Ovary (tissue), 7 donors: ENCODE measurements at regions not wholly inside any gene's neighbourhood (a gene's known extent, or its start where the extent isn't known, plus 50 kb on each side); places are given as distances from the start of the nearest gene placed in this dataset.

Experiments
- DNase-seq, 5 donors: peaks; one replicate each; pipeline ENCODE4 v3.0.0-alpha.2; 2019 to 2020
- H3K27ac ChIP-seq, 2 donors: fragments of 200-600 bp; one replicate each; pipeline versions ENCODE4 v1.5.1 to v1.8.0; 2019 to 2022
- H3K27me3 ChIP-seq: fragments of 200-600 bp; one replicate; pipeline ENCODE4 v1.8.0; 2022
- H3K36me3 ChIP-seq: fragments of 200-600 bp; sonication (generic); one replicate; pipeline ENCODE4 v1.5.1; 2019
- H3K4me1 ChIP-seq: one replicate; pipeline ENCODE4 v1.8.1; 2013; ENCODE audit warnings: mild to moderate bottlenecking, moderate library complexity; ENCODE audit not compliant: insufficient read depth
- H3K4me3 ChIP-seq: fragments of 200-600 bp; sonication (generic); one replicate; pipeline ENCODE4 v1.5.1; 2017
- H3K9me3 ChIP-seq, 2 donors: fragments of 200-600 bp in 1 of 2; sonication (generic) in 1 of 2; one replicate each; pipeline versions ENCODE4 v1.5.1 to v1.8.1; 2013 to 2019; ENCODE audit warnings: mild to moderate bottlenecking in 1 of 2, moderate library complexity in 1 of 2
- EP300 ChIP-seq: sonication (generic); formaldehyde crosslinking; IDR thresholded peaks from one replicate; pipeline ENCODE4 v1.6.1; 2017; ENCODE audit warnings: antibody characterized with exemption
- POLR2A ChIP-seq: fragments of 450-650 bp; IDR thresholded peaks from one replicate; pipeline ENCODE4 v1.6.1; 2017; ENCODE audit warnings: antibody characterized with exemption, mild to moderate bottlenecking, moderate library complexity
- WGBS, 3 donors: extraction: QIAGEN DNeasy Blood & Tissue Kit in 1 of 3; methylation state at CpG; one replicate each; pipeline versions ENCODE4 v1.1.5 to v1.1.7; 2013 to 2017; 5-methylcytosine and 5-hydroxymethylcytosine counted together
- intact Hi-C, 4 donors: fragments of 100-400 bp; cut with DNase I; formaldehyde crosslinking; loops; one replicate each; pipeline versions ENCODE4 v1.11.0 to v1.15.1; 2022 to 2023
- TF ChIP-seq, protein P1 (sequence below), 3 donors: fragments of 450-650 bp in 2 of 3; fragments of 200-600 bp in 1 of 3; IDR thresholded peaks; one replicate each; pipeline versions ENCODE4 v1.5.1 to v1.8.0; 2016 to 2022; ENCODE audit warnings: antibody characterized with exemption in 3 of 3, mild to moderate bottlenecking in 1 of 3
- donor health status: DM: no; HTN: no; CAD: no; lungs with moderate emphysema.
- donor health status: DM: no; HTN: no; CAD: no.
- donor health status: Bipolar disorder and iron deficiency.
- donor health status: DM: no; HTN: no; CAD: no.
- donor health status: DM: yes; HTN: yes; CAD: no.

DNA sequence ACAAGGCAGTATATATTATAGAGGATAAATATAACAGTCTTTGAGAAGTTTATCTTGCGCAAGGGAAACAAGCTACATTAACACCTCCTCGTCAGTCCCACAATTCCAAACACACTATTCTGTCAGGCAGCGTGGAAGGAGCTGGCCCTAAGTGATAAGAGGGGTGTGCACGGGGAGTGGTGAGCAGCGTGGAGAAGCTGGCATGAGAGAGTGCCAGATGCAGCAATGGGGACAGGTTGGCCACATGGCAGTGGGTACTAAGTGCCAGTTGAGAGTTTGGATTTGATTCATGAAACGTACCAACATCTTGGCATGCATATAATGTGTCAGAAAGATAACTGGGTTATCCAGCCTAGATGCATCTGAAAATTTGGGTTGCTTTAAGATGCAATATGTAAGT is 460.2 kb downstream of the ICE1 start:
- no peaks in the 10 kb centered on the region for H3K27me3 ChIP-seq
- no peak for TF ChIP-seq POLR2A
- TF ChIP-seq, protein P1, sequence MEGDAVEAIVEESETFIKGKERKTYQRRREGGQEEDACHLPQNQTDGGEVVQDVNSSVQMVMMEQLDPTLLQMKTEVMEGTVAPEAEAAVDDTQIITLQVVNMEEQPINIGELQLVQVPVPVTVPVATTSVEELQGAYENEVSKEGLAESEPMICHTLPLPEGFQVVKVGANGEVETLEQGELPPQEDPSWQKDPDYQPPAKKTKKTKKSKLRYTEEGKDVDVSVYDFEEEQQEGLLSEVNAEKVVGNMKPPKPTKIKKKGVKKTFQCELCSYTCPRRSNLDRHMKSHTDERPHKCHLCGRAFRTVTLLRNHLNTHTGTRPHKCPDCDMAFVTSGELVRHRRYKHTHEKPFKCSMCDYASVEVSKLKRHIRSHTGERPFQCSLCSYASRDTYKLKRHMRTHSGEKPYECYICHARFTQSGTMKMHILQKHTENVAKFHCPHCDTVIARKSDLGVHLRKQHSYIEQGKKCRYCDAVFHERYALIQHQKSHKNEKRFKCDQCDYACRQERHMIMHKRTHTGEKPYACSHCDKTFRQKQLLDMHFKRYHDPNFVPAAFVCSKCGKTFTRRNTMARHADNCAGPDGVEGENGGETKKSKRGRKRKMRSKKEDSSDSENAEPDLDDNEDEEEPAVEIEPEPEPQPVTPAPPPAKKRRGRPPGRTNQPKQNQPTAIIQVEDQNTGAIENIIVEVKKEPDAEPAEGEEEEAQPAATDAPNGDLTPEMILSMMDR (IDR thresholded peaks at IDR 0.05) = no peak
- no peak for TF ChIP-seq EP300
- WGBS, 3 donors = 76 to 81% (median 80%) methylated on average over 6 of the region's 6 CpGs
- no peaks in the 10 kb centered on the region for H3K9me3 ChIP-seq
- no peaks in the 10 kb centered on the region for H3K4me1 ChIP-seq
- no peak overlapping the region for H3K4me3 ChIP-seq
- no peak for DNase-seq
- intact Hi-C loops = loop anchor here in 1 of 4 donors (10.0 kb wide), 1 partner anchor 388 kb away; no protein-coding TSS in a partner anchor
- no peak overlapping the region for H3K27ac ChIP-seq
- no peaks in the 10 kb centered on the region for H3K36me3 ChIP-seq

DNA sequence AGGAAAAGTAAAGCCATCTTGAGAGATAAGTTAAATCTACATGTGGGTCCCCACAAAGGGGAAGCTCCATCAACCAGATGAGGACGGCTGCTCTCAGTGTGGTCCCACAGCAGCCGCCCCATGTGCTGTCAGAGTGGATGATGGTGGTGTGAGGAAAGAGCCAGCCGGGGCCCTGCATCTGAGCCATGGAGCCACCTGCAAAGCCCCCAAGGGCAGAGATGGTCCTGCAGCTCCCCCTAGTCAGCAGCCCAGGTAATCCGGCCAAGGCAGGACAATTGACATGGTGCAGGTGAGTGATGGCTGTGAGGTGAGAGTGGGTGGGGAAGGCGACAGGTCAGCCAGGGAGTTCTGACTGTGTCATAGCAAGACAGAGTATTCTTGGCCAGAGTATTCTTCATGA is 458.8 kb downstream of the ICE1 start:
- Histone ChIP-seq H3K4me1 (no peaks in the 10 kb centered on the region), H3K27ac (no peak overlapping the region), H3K36me3 (no peaks in the 10 kb centered on the region), H3K27me3 (no peaks in the 10 kb centered on the region), H3K4me3 (no peak overlapping the region), H3K9me3 (no peaks in the 10 kb centered on the region)
- 73 to 83% (median 79%) methylated on average over 5 of the region's 5 CpGs for WGBS, 3 donors
- intact Hi-C loops = loop anchor here in 1 of 4 donors (10.0 kb wide), 1 partner anchor 386 kb away; no protein-coding TSS in a partner anchor
- TF ChIP-seq EP300 (no peak), POLR2A (no peak)
- TF ChIP-seq, protein P1 (IDR thresholded peaks at IDR 0.05) = no peak
- no peak for DNase-seq

DNA sequence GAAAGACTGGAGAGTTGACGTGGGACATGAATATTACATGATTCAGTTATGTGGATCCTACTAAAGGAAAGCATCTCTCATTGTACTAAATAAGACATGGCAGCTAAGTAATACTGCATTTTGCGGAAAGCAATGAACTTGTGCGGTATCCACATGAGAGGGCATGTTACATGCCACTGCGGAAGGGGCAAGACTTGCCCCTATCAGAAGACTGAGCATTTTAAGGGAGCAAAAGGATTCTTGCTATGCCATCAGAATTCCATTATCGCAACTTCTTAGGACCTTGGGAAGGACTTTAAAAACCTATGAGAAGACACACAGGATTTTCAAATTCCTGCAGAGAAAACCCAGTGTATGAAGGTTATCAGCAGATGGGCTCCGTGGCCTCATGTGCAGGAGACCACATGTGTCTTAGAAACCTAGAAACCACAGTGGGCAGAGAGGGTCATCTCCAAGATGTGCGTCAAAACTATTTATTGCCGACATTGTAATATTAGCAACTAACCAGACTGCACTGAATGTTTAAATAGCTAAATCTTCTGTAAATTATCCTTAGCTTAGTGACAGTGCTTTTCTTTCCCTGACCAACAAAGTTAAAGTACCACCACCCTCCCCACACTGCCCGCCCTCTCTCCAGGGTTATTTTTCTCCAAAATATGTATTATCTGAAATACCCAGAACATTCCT is 457.7 kb downstream of the ICE1 start:
- H3K4me1 ChIP-seq = no peaks in the 10 kb centered on the region
- no peaks in the 10 kb centered on the region for H3K27me3 ChIP-seq
- intact Hi-C loops = loop anchor here in 1 of 4 donors (10.0 kb wide), 1 partner anchor 385 kb away; no protein-coding TSS in a partner anchor
- no peak overlapping the region for H3K27ac ChIP-seq
- H3K4me3 ChIP-seq = no peak overlapping the region
- TF ChIP-seq EP300 (no peak), POLR2A (no peak)
- TF ChIP-seq, protein P1 (IDR thresholded peaks at IDR 0.05) = no peak
- no peak for DNase-seq
- H3K9me3 ChIP-seq = no peaks in the 10 kb centered on the region
- H3K36me3 ChIP-seq = no peaks in the 10 kb centered on the region
- 91 to 92% (median 91%) methylated on average over 9 of the region's 9 CpGs for WGBS, 3 donors

DNA sequence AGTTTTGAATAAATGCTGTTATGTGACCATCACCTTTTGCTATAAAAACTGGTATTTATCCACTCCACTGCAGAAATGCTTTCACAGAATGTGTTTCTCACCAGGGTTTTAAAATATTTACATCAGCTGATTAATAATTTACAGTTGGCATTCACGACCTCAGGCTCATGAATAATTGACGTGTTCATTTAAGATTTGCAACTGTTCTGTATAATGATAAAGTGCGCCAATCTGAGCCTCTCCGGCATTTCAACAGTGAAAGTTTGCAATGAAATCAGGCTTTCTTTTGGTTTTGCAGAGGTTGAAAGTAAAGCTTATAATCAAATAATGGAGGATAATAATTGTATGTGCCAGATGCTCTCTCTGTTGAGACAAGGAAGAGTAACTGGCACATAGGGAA is 434.9 kb downstream of the ICE1 start:
- no peak for DNase-seq
- TF ChIP-seq, protein P1 (IDR thresholded peaks at IDR 0.05) = no peak
- TF ChIP-seq EP300 (no peak), POLR2A (no peak)
- intact Hi-C loops = no loop called here
- WGBS, 3 donors = 84 to 90% (median 88%) methylated on average over 4 of the region's 4 CpGs
- H3K9me3 ChIP-seq = no peaks in the 10 kb centered on the region
- H3K36me3 ChIP-seq = no peaks in the 10 kb centered on the region
- H3K4me1 ChIP-seq = no peaks in the 10 kb centered on the region
- H3K27me3 ChIP-seq = no peaks in the 10 kb centered on the region
- no peak overlapping the region for H3K4me3 ChIP-seq
- H3K27ac ChIP-seq = no peak overlapping the region
